ENCODE measurements at regions not wholly inside any gene's neighbourhood (a gene's known extent, or its start where the extent isn't known, plus 50 kb on each side); places are given as distances from the start of the nearest gene placed in this dataset.
"Not testable (repeated sequence)": the region's sequence is repeated elsewhere in the genome, so short reads cannot be mapped to it uniquely, and the experiment has no call there.

DNA sequence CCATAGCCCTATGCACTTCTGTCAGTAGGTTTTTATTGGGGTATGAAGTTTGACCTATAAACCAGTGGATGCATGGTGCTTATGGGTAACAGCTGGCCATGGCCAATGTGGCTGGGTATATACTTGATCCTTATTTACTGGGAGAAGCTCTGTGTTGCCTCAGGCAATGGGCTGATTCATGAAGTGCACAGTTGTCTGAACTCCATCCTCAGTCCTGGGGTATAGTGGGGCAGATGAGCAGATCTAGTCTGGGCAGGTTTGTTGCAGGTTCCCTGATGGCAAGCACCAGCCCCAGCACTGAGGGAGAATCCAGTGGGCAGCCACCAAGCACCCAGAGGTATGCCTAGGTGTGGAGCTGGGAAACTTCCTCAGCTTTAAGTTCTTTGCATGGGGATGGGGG is 274.4 kb downstream of the TDRD3 start:
- no peak for DNase-seq (ENCODE audit: low spot score)
- in situ Hi-C loops (cut with MboI; ENCODE audit: low sequenced_read_pairs, unreplicated experiment) = no loop called here
- TF ChIP-seq CTCF (IDR thresholded peaks at IDR 0.05; ENCODE audit: borderline replicate concordance, control extremely low read depth, extremely low read depth, insufficient read depth, missing control alignments) = no peak

DNA sequence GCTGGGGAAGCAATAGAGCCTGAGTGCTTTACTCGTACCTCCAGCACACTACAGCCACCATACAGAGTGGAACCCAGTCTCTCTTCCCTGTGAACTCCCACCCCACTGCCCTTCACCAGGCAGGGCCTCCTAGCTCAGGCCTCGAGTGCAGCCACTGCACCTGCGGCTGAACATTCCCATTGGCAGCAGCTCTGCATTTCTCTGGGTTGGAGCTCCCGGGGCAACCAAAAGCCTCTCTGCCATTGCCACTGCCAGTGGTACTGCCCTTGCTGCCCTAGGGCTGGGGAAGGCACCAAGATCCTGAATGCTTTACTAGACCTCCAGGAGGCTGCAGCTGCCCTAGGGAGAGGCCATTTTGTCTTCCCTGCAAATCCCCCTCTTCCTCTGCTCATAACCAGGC is 266.8 kb downstream of the TDRD3 start:
- no peak for DNase-seq (ENCODE audit: low spot score)
- in situ Hi-C loops (cut with MboI; ENCODE audit: low sequenced_read_pairs, unreplicated experiment) = no loop called here
- no peak for TF ChIP-seq CTCF (IDR thresholded peaks at IDR 0.05; ENCODE audit: borderline replicate concordance, control extremely low read depth, extremely low read depth, insufficient read depth, missing control alignments)

DNA sequence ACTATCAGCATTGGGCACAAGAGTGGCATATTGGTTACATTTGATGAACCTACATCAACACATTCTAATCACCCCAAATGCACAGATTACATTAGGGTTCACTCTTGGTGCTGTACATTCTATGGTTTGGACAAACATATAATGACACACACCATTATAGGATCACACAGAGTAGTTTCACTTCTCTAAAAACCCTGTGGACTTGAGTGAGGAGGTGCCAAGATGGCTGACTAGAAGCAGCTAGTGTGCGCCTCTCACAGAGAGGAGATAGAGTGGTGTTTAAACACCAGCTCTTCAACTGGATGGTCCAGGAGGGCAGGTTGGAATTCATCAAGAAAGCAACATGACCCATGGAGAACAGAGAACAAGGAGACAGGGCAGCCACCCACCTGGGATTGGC is 265.6 kb downstream of the TDRD3 start:
- peak; percentile 3 for DNase-seq (ENCODE audit: low spot score)
- no peak for TF ChIP-seq CTCF (IDR thresholded peaks at IDR 0.05; ENCODE audit: borderline replicate concordance, control extremely low read depth, extremely low read depth, insufficient read depth, missing control alignments)
- in situ Hi-C loops (cut with MboI; ENCODE audit: low sequenced_read_pairs, unreplicated experiment) = no loop called here

DNA sequence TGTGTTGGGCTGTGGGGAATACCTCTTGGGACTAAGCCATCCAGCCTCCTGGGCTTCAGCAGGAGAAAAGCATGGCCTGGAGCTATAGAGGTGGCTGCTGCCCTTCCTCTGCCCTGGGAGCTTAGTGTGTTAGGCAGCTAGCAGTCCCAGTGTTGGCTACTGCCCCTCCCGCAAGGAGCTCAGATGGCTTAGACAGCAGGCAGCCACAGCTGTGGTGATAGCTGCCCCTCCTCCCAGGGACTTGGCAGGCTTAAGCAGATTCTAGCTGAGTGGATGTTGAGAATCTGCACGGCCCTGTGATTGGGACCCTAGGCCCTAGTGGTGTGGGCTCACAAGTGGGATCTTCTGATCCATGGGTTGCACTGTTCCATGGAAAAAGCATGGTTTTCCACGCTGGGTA is 264.5 kb downstream of the TDRD3 start:
- TF ChIP-seq CTCF (IDR thresholded peaks at IDR 0.05; ENCODE audit: borderline replicate concordance, control extremely low read depth, extremely low read depth, insufficient read depth, missing control alignments) = no peak
- no peak for DNase-seq (ENCODE audit: low spot score)
- in situ Hi-C loops (cut with MboI; ENCODE audit: low sequenced_read_pairs, unreplicated experiment) = no loop called here

DNA sequence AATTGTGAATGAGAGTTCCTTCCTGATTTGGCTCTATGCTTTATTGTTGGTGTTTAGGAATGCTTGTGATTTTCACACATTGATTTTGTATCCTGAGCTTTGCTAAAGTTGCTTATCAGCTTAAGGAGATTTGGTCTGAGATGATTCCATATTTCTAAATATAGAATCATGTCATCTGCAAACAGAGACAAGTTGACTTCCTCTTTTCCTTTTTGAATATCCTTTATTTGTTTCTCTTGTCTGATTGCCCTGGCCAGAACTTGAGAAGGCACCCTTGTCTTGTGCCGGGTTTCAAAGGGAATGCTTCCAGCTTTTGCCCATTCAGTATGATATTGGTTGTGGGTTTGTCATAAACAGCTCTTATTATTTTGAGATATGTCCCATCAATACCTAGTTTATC is 260.6 kb downstream of the TDRD3 start:
- DNase-seq (ENCODE audit: low spot score); in situ Hi-C loops (cut with MboI; ENCODE audit: low sequenced_read_pairs, unreplicated experiment): not testable (repeated sequence)

- no peak for TF ChIP-seq CTCF (IDR thresholded peaks at IDR 0.05; ENCODE audit: borderline replicate concordance, control extremely low read depth, extremely low read depth, insufficient read depth, missing control alignments)
- DNase-seq (ENCODE audit: low spot score) = no peak
- in situ Hi-C loops (cut with MboI; ENCODE audit: low sequenced_read_pairs, unreplicated experiment) = no loop called here
Observed at GRCh38 chr13:60655256-60655655, 258.2 kb downstream of the TDRD3 start.

GRCh38 chr13:60654415-60654814 is 257.4 kb downstream of the TDRD3 start:
- peak; percentile 10 for TF ChIP-seq CTCF (IDR thresholded peaks at IDR 0.05; ENCODE audit: borderline replicate concordance, control extremely low read depth, extremely low read depth, insufficient read depth, missing control alignments)
- in situ Hi-C loops (cut with MboI; ENCODE audit: low sequenced_read_pairs, unreplicated experiment) = no loop called here
- DNase-seq (ENCODE audit: low spot score) = no peak

Measured in GM13976 (cell line).